Mesenchymal stem cell (in vitro differentiated cells and primary cell): ENCODE measurements at regions not wholly inside any gene's neighbourhood (a gene's known extent, or its start where the extent isn't known, plus 50 kb on each side); places are given as distances from the start of the nearest gene placed in this dataset.
A peak's percentile ranks its signal among the peaks of the same experiment; 100 is the strongest.

ENCODE experiments used
- DNase-seq: peaks from one replicate; pipeline ENCODE4 v3.0.0-alpha.2; 2013
- H2AFZ ChIP-seq: one replicate; pipeline ENCODE4 v1.6.1; 2013; ENCODE audit warnings: low read depth, mild to moderate bottlenecking, control low read depth, inconsistent platforms, low read length, moderate library complexity
- H2AK5ac ChIP-seq: 2 replicates; pipeline ENCODE4 v1.6.1; 2013; ENCODE audit warnings: low read length, moderate library complexity, mild to moderate bottlenecking, inconsistent platforms; ENCODE audit not compliant: severe bottlenecking
- H2BK120ac ChIP-seq: one replicate; pipeline ENCODE4 v1.6.1; 2013; ENCODE audit warnings: low read depth, mild to moderate bottlenecking, inconsistent platforms, low read length, moderate library complexity
- H2BK12ac ChIP-seq, 2 experiments: one replicate each; pipeline ENCODE4 v1.6.1; 2013; ENCODE audit warnings: inconsistent platforms in 2 of 2, low read length in 2 of 2, mild to moderate bottlenecking in 2 of 2, moderate library complexity in 2 of 2, control low read depth in 1 of 2
- H2BK15ac ChIP-seq: one replicate; pipeline ENCODE4 v1.6.1; 2013; ENCODE audit warnings: mild to moderate bottlenecking, low read depth, inconsistent platforms; ENCODE audit not compliant: poor library complexity, severe bottlenecking
- H2BK5ac ChIP-seq: 2 replicates; pipeline ENCODE4 v1.6.1; 2013; ENCODE audit warnings: low read depth, mild to moderate bottlenecking, low read length, control low read depth, inconsistent platforms; ENCODE audit not compliant: poor library complexity, severe bottlenecking
- H3K14ac ChIP-seq, 2 experiments: one replicate each; pipeline ENCODE4 v1.6.1; 2013; ENCODE audit warnings: inconsistent platforms in 2 of 2, low read length in 2 of 2, control low read depth in 1 of 2, mild to moderate bottlenecking in 1 of 2, moderate library complexity in 1 of 2
- H3K18ac ChIP-seq, 2 experiments: one replicate each; pipeline ENCODE4 v1.6.1; 2013; ENCODE audit warnings: inconsistent platforms in 2 of 2, low read length in 2 of 2, control low read depth in 1 of 2, low read depth in 1 of 2, mild to moderate bottlenecking in 1 of 2
- H3K23ac ChIP-seq, 2 experiments: one replicate each; pipeline ENCODE4 v1.6.1; 2013; ENCODE audit warnings: inconsistent platforms in 2 of 2, low read length in 2 of 2, mild to moderate bottlenecking in 2 of 2, moderate library complexity in 2 of 2, control low read depth in 1 of 2
- H3K27ac ChIP-seq: 2 replicates; pipeline ENCODE4 v1.5.1; 2013; ENCODE audit warnings: mild to moderate bottlenecking, moderate library complexity, low read length, control low read depth, inconsistent platforms; ENCODE audit not compliant: poor library complexity, severe bottlenecking
- H3K27me3 ChIP-seq, 2 experiments: 2 replicates each; pipeline versions ENCODE4 v1.6.1 to v1.7.0; 2013; ENCODE audit warnings: low read length in 2 of 2, mild to moderate bottlenecking in 2 of 2, moderate library complexity in 2 of 2, control low read depth in 1 of 2, inconsistent platforms in 1 of 2; ENCODE audit not compliant: control insufficient read depth in 1 of 2, insufficient read depth in 1 of 2
- H3K36me3 ChIP-seq, 2 experiments: 2 replicates each; pipeline versions ENCODE4 v1.6.1 to v1.7.0; 2013; ENCODE audit warnings: low read length in 2 of 2, control low read depth in 1 of 2, inconsistent platforms in 1 of 2, low read depth in 1 of 2, mild to moderate bottlenecking in 1 of 2; ENCODE audit not compliant: insufficient read depth in 2 of 2, control insufficient read depth in 1 of 2
- H3K4ac ChIP-seq, 2 experiments: one replicate each; pipeline ENCODE4 v1.6.1; 2013; ENCODE audit warnings: inconsistent platforms in 2 of 2, low read length in 2 of 2, mild to moderate bottlenecking in 2 of 2, moderate library complexity in 2 of 2, control low read depth in 1 of 2, low read depth in 1 of 2
- H3K4me1 ChIP-seq: 2 replicates; pipeline ENCODE4 v1.6.1; 2013; ENCODE audit warnings: low read depth, low read length, control low read depth; ENCODE audit not compliant: control insufficient read depth, insufficient read depth
- H3K4me2 ChIP-seq: 2 replicates; pipeline ENCODE4 v1.6.1; 2013; ENCODE audit warnings: low read length, mild to moderate bottlenecking, inconsistent platforms; ENCODE audit not compliant: poor library complexity, severe bottlenecking
- H3K4me3 ChIP-seq, 2 experiments: 2 replicates each; pipeline versions ENCODE4 v1.5.1 to v1.7.0; 2013; ENCODE audit warnings: low read length in 2 of 2, mild to moderate bottlenecking in 2 of 2, control low read depth in 1 of 2, low read depth in 1 of 2; ENCODE audit not compliant: insufficient read depth in 1 of 2
- H3K79me1 ChIP-seq: replicated peaks from 2 replicates; pipeline ENCODE4 v1.6.1; 2013; ENCODE audit warnings: mild to moderate bottlenecking, control low read depth, low read length, inconsistent platforms; ENCODE audit not compliant: poor library complexity, severe bottlenecking
- H3K9ac ChIP-seq: 2 replicates; pipeline ENCODE4 v1.7.0; 2013; ENCODE audit warnings: mild to moderate bottlenecking, low read length, moderate library complexity
- H3K9me3 ChIP-seq: 2 replicates; pipeline ENCODE4 v1.7.0; 2013; ENCODE audit warnings: mild to moderate bottlenecking, low read length; ENCODE audit not compliant: control insufficient read depth
- H4K8ac ChIP-seq: one replicate; pipeline ENCODE4 v1.6.1; 2013; ENCODE audit warnings: inconsistent platforms, mild to moderate bottlenecking, low read length, moderate library complexity
- H4K91ac ChIP-seq: one replicate; pipeline ENCODE4 v1.6.1; 2013; ENCODE audit warnings: mild to moderate bottlenecking, low read length, inconsistent platforms
- WGBS: methylation state at CpG from one replicate; pipeline ENCODE4 v1.1.7; 2013; ENCODE audit warnings: mixed read lengths; 5-methylcytosine and 5-hydroxymethylcytosine counted together

DNA sequence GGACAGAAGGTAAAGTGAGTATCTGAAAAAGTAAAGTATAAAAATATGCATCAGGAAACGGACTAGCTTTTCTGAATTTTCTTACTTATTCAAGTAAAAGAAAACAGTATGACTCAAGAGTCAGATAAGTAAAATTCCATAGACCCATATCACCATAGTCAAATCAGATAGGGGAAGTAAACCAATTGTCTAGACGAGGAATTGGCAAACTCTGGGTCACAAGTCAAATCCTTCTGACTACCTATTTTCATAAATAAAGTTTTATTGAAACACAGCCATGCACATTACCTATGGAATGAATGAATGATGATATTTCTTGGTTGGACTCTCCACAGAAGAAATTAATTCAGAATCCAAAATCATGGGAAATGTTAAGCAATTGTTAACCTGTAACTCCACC is 59.1 kb upstream of the TMC1 start:
- no peaks in the 10 kb centered on the region for H3K36me3 ChIP-seq
- peaks cover 6% of the 10 kb centered on the region for H3K4me1 ChIP-seq
- H3K23ac ChIP-seq: no peak overlapping the region
- H3K9me3 ChIP-seq: no peaks in the 10 kb centered on the region
- H2BK12ac ChIP-seq: no peak overlapping the region
- no peak overlapping the region for H3K14ac ChIP-seq
- H3K27ac ChIP-seq: peak overlapping the region; percentile 67
- no peak overlapping the region for H3K9ac ChIP-seq
- H4K91ac ChIP-seq: no peak overlapping the region
- H3K4ac ChIP-seq: no peak overlapping the region
- H2AK5ac ChIP-seq: no peak overlapping the region
- WGBS: 62% methylated on average over 2 of the region's 2 CpGs
- no peak overlapping the region for H4K8ac ChIP-seq
- DNase-seq: no peak
- H3K27me3 ChIP-seq: no peaks in the 10 kb centered on the region
- H3K4me2 ChIP-seq: no peak overlapping the region
- no peak overlapping the region for H3K18ac ChIP-seq
- H3K4me3 ChIP-seq: no peak overlapping the region
- no peak overlapping the region for H2BK120ac ChIP-seq
- H2BK15ac ChIP-seq: no peak overlapping the region
- H3K79me1 ChIP-seq: no peaks in the 10 kb centered on the region
- no peak overlapping the region for H2BK5ac ChIP-seq
- no peak overlapping the region for H2AFZ ChIP-seq

DNA sequence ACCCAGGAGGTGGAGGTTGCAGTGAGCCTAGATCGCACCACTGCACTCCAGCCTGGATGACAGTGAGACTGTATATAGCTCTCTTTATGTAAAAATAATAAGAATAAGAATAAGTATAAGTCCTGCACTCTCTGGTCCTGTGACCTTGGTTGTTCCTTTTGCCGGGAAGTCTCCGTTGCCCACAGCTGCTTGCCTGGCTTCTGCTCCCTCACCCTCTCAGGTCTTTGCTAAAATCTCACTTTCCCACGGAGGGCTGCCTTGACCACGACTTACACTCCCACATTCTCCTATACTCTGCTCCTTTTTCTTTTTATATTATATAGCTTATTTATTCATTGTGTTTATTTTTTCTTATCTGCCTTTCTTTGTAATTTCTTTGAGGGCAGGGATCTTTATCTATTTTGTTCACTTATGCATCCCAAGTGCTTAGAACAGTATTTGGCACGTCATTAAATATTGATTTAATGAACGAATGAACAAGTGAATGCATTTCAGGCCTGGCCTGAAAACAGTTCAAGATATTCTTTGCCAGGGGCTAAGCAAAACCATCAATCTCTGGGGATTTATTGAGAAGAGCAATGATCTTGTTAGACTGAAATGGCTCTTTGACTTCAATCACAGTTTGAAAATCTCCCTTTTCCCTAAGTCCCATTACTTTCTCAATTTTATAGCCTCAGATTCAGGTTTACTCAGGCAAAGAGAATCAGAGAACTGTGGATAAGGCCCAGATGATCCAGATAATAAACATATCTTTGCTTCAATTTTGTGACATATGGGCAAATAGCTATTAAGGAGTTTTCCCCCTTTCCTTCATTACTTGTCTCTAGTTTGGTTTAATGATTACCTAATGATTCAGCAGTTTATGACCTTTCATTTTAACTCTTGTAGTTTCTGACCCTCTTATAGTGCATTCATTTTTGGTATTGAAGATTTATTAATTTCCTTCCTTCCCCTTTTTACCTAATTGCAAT is 60.8 kb upstream of the TMC1 start:
- Histone ChIP-seq H4K8ac (no peak overlapping the region), H2BK12ac (no peak overlapping the region), H3K27ac (peak overlapping the region; percentile 75), H4K91ac (no peak overlapping the region), H3K4me2 (no peak overlapping the region), H3K9me3 (no peaks in the 10 kb centered on the region), H3K18ac (no peak overlapping the region), H3K14ac (no peak overlapping the region), H3K23ac (no peak overlapping the region), H3K4ac (no peak overlapping the region), H2BK15ac (no peak overlapping the region), H2BK120ac (no peak overlapping the region), H3K9ac (no peak overlapping the region), H3K4me3 (no peak overlapping the region), H3K27me3 (no peaks in the 10 kb centered on the region), H2AK5ac (no peak overlapping the region), H2BK5ac (no peak overlapping the region), H2AFZ (no peak overlapping the region), H3K36me3 (no peaks in the 10 kb centered on the region), H3K79me1 (no peaks in the 10 kb centered on the region), H3K4me1 (peaks cover 6% of the 10 kb centered on the region)
- no peak for DNase-seq
- WGBS: 100% methylated on average over 4 of the region's 7 CpGs

DNA sequence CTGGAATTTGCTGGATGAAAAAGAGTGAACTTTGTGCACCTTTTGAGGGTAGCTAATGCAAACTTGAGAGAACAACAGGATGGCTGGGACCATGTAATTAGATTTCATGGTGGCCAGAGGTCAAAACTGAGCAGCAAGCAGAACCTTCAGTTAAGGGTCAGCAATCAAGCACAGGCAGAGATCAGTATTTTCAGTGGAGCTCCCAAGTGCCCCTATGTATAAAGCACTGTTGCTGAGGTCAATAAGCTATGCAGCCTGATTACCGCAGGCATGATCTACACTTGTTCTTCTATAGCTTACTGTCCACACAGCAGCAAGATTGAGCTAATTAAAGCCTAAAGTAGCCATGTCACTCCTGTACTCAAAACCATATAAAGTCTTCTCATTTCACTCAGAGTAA is 62.1 kb upstream of the TMC1 start:
- Histone ChIP-seq H3K27me3 (no peaks in the 10 kb centered on the region), H4K8ac (no peak overlapping the region), H2BK120ac (no peak overlapping the region), H2AFZ (no peak overlapping the region), H3K79me1 (no peaks in the 10 kb centered on the region), H3K27ac (no peak overlapping the region), H3K36me3 (no peaks in the 10 kb centered on the region), H3K9ac (no peak overlapping the region), H3K4me2 (no peak overlapping the region), H3K18ac (no peak overlapping the region), H3K4me3 (no peak overlapping the region), H3K4ac (no peak overlapping the region), H2BK15ac (no peak overlapping the region), H4K91ac (no peak overlapping the region), H3K23ac (no peak overlapping the region), H2BK5ac (no peak overlapping the region), H3K4me1 (peaks cover 6% of the 10 kb centered on the region), H2AK5ac (peak overlapping the region; percentile 74), H2BK12ac (peak overlapping the region in 1 of 2 experiments; percentile 39), H3K9me3 (no peaks in the 10 kb centered on the region), H3K14ac (no peak overlapping the region)
- no peak for DNase-seq
- WGBS: 84% methylated on average over 1 of the region's 1 CpG

DNA sequence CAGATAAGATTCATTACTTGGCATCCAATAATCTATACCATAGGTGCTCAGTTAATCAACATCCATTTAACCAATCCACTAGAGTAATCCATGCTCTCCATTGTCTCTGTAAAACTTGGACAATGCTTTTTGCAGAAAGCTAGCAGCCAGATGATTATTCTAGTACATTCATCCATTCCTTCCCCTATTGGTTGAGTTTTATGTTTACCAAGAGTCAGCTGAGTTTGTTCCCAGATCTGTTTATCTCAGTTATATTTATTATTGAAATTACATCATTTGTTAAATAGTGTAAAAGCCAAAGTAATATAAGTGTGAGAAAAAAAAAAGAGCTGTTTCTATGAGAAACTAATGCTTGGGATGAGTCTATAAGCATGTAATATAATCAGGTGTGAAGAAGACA is 63.3 kb upstream of the TMC1 start:
- Histone ChIP-seq H3K4ac (no peak overlapping the region), H2BK12ac (no peak overlapping the region), H3K27ac (no peak overlapping the region), H3K9ac (no peak overlapping the region), H3K23ac (no peak overlapping the region), H3K9me3 (no peaks in the 10 kb centered on the region), H3K18ac (no peak overlapping the region), H2BK5ac (no peak overlapping the region), H3K4me2 (no peak overlapping the region), H4K91ac (no peak overlapping the region), H3K4me1 (peaks cover 6% of the 10 kb centered on the region), H4K8ac (no peak overlapping the region), H3K27me3 (no peaks in the 10 kb centered on the region), H2BK120ac (no peak overlapping the region), H2BK15ac (no peak overlapping the region), H3K36me3 (no peaks in the 10 kb centered on the region), H2AFZ (no peak overlapping the region), H3K14ac (no peak overlapping the region), H3K4me3 (no peak overlapping the region), H2AK5ac (no peak overlapping the region), H3K79me1 (no peaks in the 10 kb centered on the region)
- DNase-seq: no peak
